ENCODE measurements at regions not wholly inside any gene's neighbourhood (a gene's known extent, or its start where the extent isn't known, plus 50 kb on each side); places are given as distances from the start of the nearest gene placed in this dataset.

DNA sequence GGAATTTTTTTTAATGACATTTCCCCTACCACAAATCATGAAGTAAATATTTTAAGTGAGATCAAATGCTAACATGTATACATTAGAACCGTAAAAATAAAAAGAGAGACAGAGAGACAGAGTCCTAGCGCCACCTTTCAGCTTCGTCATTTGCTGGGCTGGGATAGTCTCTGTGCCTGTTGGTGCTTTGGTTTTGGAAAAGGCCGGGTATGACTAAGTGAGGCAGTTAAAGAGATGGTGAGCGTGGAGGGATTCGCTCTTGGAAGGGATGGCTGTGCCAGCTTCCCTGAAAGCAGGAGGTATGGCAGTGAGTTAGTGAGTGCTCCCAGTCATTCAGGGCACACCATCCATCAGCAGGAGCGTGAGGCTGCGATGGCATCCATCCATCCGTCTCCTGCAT is 729.6 kb upstream of the WWC1 start:
- no peaks in the 10 kb centered on the region for H3K4me1 ChIP-seq (ENCODE audit: control insufficient read depth in 4 of 4, insufficient read depth in 4 of 4, low read length in 3 of 4)
- no peak overlapping the region for H3K9ac ChIP-seq (ENCODE audit: low read depth in 1 of 2, low read length in 2 of 2)
- 81% methylated on average over 9 of the region's 9 CpGs for WGBS
- H3K27ac ChIP-seq (ENCODE audit: low read depth in 1 of 2, low read length in 2 of 2): no peak overlapping the region
- H3K27me3 ChIP-seq (ENCODE audit: control insufficient read depth in 4 of 4, insufficient read depth in 4 of 4, low read length in 3 of 4): no peaks in the 10 kb centered on the region
- H3K4me3 ChIP-seq (ENCODE audit: low read depth in 1 of 3, low read length in 3 of 3): no peak overlapping the region
- H3K36me3 ChIP-seq (ENCODE audit: control insufficient read depth in 4 of 4, insufficient read depth in 3 of 4, low read depth in 1 of 4, low read length in 3 of 4): no peaks in the 10 kb centered on the region
- DNase-seq (ENCODE audit: low spot score): no peak
- H3K9me3 ChIP-seq (ENCODE audit: control insufficient read depth in 4 of 4, low read length in 3 of 4): no peaks in the 10 kb centered on the region
- TF ChIP-seq FOXA1 (IDR thresholded peaks at IDR 0.05) (no peak), FOXA2 (IDR thresholded peaks at IDR 0.05) (no peak), HNF4A (conservative IDR thresholded peaks at IDR 0.05) (no peak), RAD21 (IDR thresholded peaks at IDR 0.05) (no peak), TAF1 (conservative IDR thresholded peaks at IDR 0.05) (no peak), EGR1 (IDR thresholded peaks at IDR 0.05; ENCODE audit: low read depth in 2 of 2) (no peak), RXRA (IDR thresholded peaks at IDR 0.05) (no peak), YY1 (IDR thresholded peaks at IDR 0.05) (no peak)
- TF ChIP-seq, protein P1, sequence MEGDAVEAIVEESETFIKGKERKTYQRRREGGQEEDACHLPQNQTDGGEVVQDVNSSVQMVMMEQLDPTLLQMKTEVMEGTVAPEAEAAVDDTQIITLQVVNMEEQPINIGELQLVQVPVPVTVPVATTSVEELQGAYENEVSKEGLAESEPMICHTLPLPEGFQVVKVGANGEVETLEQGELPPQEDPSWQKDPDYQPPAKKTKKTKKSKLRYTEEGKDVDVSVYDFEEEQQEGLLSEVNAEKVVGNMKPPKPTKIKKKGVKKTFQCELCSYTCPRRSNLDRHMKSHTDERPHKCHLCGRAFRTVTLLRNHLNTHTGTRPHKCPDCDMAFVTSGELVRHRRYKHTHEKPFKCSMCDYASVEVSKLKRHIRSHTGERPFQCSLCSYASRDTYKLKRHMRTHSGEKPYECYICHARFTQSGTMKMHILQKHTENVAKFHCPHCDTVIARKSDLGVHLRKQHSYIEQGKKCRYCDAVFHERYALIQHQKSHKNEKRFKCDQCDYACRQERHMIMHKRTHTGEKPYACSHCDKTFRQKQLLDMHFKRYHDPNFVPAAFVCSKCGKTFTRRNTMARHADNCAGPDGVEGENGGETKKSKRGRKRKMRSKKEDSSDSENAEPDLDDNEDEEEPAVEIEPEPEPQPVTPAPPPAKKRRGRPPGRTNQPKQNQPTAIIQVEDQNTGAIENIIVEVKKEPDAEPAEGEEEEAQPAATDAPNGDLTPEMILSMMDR (IDR thresholded peaks at IDR 0.05; ENCODE audit: low read depth, low read length, missing input control): no peak

DNA sequence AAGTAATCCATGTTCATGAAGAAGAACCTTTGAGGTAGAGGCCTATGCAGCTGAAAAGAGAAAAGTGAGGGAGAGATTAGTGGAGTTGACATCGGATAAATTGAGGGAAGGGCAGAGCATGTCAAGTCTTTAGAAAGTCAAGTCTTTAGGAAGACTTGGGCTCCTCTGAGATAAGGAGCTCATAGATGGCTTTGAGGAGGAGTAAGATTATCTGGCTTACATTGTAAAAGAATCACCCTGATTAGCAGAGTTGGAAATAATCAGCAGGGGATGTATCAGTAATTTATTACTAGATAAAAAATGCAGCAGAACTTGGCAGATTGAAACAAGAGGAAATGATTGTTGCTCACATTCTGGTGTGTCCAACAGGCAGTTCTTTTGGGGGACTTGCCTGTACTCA is 727.2 kb upstream of the WWC1 start:
- Histone ChIP-seq H3K36me3 (ENCODE audit: control insufficient read depth in 4 of 4, insufficient read depth in 3 of 4, low read depth in 1 of 4, low read length in 3 of 4) (no peaks in the 10 kb centered on the region), H3K9ac (ENCODE audit: low read depth in 1 of 2, low read length in 2 of 2) (no peak overlapping the region), H3K27ac (ENCODE audit: low read depth in 1 of 2, low read length in 2 of 2) (no peak overlapping the region), H3K4me1 (ENCODE audit: control insufficient read depth in 4 of 4, insufficient read depth in 4 of 4, low read length in 3 of 4) (no peaks in the 10 kb centered on the region), H3K4me3 (ENCODE audit: low read depth in 1 of 3, low read length in 3 of 3) (no peak overlapping the region), H3K9me3 (ENCODE audit: control insufficient read depth in 4 of 4, low read length in 3 of 4) (no peaks in the 10 kb centered on the region), H3K27me3 (ENCODE audit: control insufficient read depth in 4 of 4, insufficient read depth in 4 of 4, low read length in 3 of 4) (no peaks in the 10 kb centered on the region)
- 80% methylated on average over 1 of the region's 1 CpG for WGBS
- TF ChIP-seq, protein P2, sequence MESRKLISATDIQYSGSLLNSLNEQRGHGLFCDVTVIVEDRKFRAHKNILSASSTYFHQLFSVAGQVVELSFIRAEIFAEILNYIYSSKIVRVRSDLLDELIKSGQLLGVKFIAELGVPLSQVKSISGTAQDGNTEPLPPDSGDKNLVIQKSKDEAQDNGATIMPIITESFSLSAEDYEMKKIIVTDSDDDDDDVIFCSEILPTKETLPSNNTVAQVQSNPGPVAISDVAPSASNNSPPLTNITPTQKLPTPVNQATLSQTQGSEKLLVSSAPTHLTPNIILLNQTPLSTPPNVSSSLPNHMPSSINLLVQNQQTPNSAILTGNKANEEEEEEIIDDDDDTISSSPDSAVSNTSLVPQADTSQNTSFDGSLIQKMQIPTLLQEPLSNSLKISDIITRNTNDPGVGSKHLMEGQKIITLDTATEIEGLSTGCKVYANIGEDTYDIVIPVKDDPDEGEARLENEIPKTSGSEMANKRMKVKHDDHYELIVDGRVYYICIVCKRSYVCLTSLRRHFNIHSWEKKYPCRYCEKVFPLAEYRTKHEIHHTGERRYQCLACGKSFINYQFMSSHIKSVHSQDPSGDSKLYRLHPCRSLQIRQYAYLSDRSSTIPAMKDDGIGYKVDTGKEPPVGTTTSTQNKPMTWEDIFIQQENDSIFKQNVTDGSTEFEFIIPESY (IDR thresholded peaks at IDR 0.05): no peak
- TF ChIP-seq, protein P1 (IDR thresholded peaks at IDR 0.05; ENCODE audit: low read depth, low read length, missing input control): no peak
- TF ChIP-seq FOXA2 (IDR thresholded peaks at IDR 0.05): no peak
- TF ChIP-seq SP1 (IDR thresholded peaks at IDR 0.05): no peak
- no peak for TF ChIP-seq HNF4G (IDR thresholded peaks at IDR 0.05)
- TF ChIP-seq, protein P3, sequence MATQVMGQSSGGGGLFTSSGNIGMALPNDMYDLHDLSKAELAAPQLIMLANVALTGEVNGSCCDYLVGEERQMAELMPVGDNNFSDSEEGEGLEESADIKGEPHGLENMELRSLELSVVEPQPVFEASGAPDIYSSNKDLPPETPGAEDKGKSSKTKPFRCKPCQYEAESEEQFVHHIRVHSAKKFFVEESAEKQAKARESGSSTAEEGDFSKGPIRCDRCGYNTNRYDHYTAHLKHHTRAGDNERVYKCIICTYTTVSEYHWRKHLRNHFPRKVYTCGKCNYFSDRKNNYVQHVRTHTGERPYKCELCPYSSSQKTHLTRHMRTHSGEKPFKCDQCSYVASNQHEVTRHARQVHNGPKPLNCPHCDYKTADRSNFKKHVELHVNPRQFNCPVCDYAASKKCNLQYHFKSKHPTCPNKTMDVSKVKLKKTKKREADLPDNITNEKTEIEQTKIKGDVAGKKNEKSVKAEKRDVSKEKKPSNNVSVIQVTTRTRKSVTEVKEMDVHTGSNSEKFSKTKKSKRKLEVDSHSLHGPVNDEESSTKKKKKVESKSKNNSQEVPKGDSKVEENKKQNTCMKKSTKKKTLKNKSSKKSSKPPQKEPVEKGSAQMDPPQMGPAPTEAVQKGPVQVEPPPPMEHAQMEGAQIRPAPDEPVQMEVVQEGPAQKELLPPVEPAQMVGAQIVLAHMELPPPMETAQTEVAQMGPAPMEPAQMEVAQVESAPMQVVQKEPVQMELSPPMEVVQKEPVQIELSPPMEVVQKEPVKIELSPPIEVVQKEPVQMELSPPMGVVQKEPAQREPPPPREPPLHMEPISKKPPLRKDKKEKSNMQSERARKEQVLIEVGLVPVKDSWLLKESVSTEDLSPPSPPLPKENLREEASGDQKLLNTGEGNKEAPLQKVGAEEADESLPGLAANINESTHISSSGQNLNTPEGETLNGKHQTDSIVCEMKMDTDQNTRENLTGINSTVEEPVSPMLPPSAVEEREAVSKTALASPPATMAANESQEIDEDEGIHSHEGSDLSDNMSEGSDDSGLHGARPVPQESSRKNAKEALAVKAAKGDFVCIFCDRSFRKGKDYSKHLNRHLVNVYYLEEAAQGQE (IDR thresholded peaks at IDR 0.05): no peak
- no peak for TF ChIP-seq RXRA (IDR thresholded peaks at IDR 0.05)
- TF ChIP-seq RAD21 (IDR thresholded peaks at IDR 0.05): no peak
- TF ChIP-seq YY1 (IDR thresholded peaks at IDR 0.05): no peak
- no peak for TF ChIP-seq JUND (IDR thresholded peaks at IDR 0.05)
- TF ChIP-seq FOXA1 (IDR thresholded peaks at IDR 0.05): no peak
- no peak for TF ChIP-seq GABPA (IDR thresholded peaks at IDR 0.05 in 1 of 2, conservative IDR thresholded peaks at IDR 0.05 in 1 of 2)
- no peak for TF ChIP-seq HNF4A (conservative IDR thresholded peaks at IDR 0.05)
- TF ChIP-seq, protein P4, sequence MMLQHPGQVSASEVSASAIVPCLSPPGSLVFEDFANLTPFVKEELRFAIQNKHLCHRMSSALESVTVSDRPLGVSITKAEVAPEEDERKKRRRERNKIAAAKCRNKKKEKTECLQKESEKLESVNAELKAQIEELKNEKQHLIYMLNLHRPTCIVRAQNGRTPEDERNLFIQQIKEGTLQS (IDR thresholded peaks at IDR 0.05): no peak
- TF ChIP-seq NR2F2 (IDR thresholded peaks at IDR 0.05): no peak
- no peak for TF ChIP-seq TAF1 (conservative IDR thresholded peaks at IDR 0.05)
- TF ChIP-seq EGR1 (IDR thresholded peaks at IDR 0.05; ENCODE audit: low read depth in 2 of 2): no peak
- DNase-seq (ENCODE audit: low spot score): no peak

All from liver (tissue), 8 donors.